A673 (cell line): ENCODE measurements at regions not wholly inside any gene's neighbourhood (a gene's known extent, or its start where the extent isn't known, plus 50 kb on each side); places are given as distances from the start of the nearest gene placed in this dataset.

ENCODE experiments used
- CTCF ChIP-seq: fragments of 300-800, 200-600 bp; sonication (generic); conservative IDR thresholded peaks from 2 replicates; pipeline ENCODE4 v1.5.1; 2017; ENCODE audit warnings: low read depth, mild to moderate bottlenecking, antibody characterized with exemption, low read length, moderate library complexity, mixed read lengths
- EZH2 ChIP-seq: fragments of 200-600 bp; sonication (generic); IDR thresholded peaks from 2 replicates; pipeline ENCODE4 v1.6.1; 2017; ENCODE audit warnings: borderline replicate concordance, low read depth, mild to moderate bottlenecking, mixed read lengths, antibody characterized with exemption, low read length; ENCODE audit not compliant: poor library complexity, severe bottlenecking

- TF ChIP-seq CTCF (no peak), EZH2 (no peak)
Observed at GRCh38 chr2:199569336-199569735, 111.6 kb upstream of the SATB2 start.
